Neural cell (in vitro differentiated cells): ENCODE measurements at regions not wholly inside any gene's neighbourhood (a gene's known extent, or its start where the extent isn't known, plus 50 kb on each side); places are given as distances from the start of the nearest gene placed in this dataset.

Source experiments
- H2AFZ ChIP-seq: fragments of 200-600, 300-800 bp; sonication (generic), shearing (Covaris generic); 2 replicates; pipeline ENCODE4 v1.6.0; 2014; ENCODE audit warnings: low read depth, mild to moderate bottlenecking, antibody characterized with exemption, low read length, moderate library complexity
- H3F3A ChIP-seq: fragments of 200-600 bp; shearing (Covaris generic); 2 replicates; pipeline ENCODE4 v1.6.1; 2016; ENCODE audit warnings: mild to moderate bottlenecking, moderate library complexity, mixed read lengths, antibody characterized with exemption, low read length; ENCODE audit not compliant: insufficient read depth, poor library complexity, severe bottlenecking
- H3K27ac ChIP-seq: fragments of 200-600, 300-800 bp; sonication (generic), shearing (Covaris generic); 2 replicates; pipeline ENCODE4 v1.5.1; 2014; ENCODE audit warnings: mild to moderate bottlenecking, low read length, moderate library complexity
- H3K27me3 ChIP-seq: fragments of 300-800, 200-600 bp; sonication (generic), shearing (Covaris generic); 2 replicates; pipeline ENCODE4 v1.6.0; 2014; ENCODE audit warnings: mild to moderate bottlenecking, low read depth, low read length, moderate library complexity; ENCODE audit not compliant: insufficient read depth
- H3K36me3 ChIP-seq: fragments of 300-800, 200-600 bp; sonication (generic), shearing (Covaris generic); 2 replicates; pipeline ENCODE4 v1.5.1; 2014; ENCODE audit warnings: mild to moderate bottlenecking, antibody characterized with exemption, low read length, moderate library complexity; ENCODE audit not compliant: insufficient read depth
- H3K4me2 ChIP-seq: fragments of 300-800, 200-600 bp; sonication (generic), shearing (Covaris generic); 2 replicates; pipeline ENCODE4 v1.6.0; 2014; ENCODE audit warnings: mild to moderate bottlenecking, low read length
- H3K4me3 ChIP-seq: fragments of 300-800, 200-600 bp; sonication (generic), shearing (Covaris generic); 2 replicates; pipeline ENCODE4 v1.5.1; 2014; ENCODE audit warnings: mild to moderate bottlenecking, low read length, moderate library complexity
- H3K79me2 ChIP-seq: fragments of 200-600 bp; shearing (Covaris generic); replicated peaks from 2 replicates; pipeline ENCODE4 v1.6.0; 2014; ENCODE audit warnings: mild to moderate bottlenecking, low read length, moderate library complexity; ENCODE audit not compliant: insufficient read depth
- H3K9ac ChIP-seq: fragments of 300-800, 200-600 bp; sonication (generic), shearing (Covaris generic); 2 replicates; pipeline ENCODE4 v1.6.1; 2016; ENCODE audit warnings: mild to moderate bottlenecking, low read length, mixed read lengths
- H3K9me2 ChIP-seq: fragments of 200-600 bp; shearing (Covaris generic); 2 replicates; pipeline ENCODE4 v1.6.1; 2016; ENCODE audit warnings: mild to moderate bottlenecking, low read length, mixed read lengths; ENCODE audit not compliant: insufficient read depth
- H3K9me3 ChIP-seq: fragments of 200-600, 300-800 bp; sonication (generic), shearing (Covaris generic); 2 replicates; pipeline ENCODE4 v1.6.1; 2016; ENCODE audit warnings: mild to moderate bottlenecking, mixed run types, low read length, moderate library complexity, mixed read lengths
- H4K20me1 ChIP-seq: fragments of 200-600 bp; shearing (Covaris generic); 2 replicates; pipeline ENCODE4 v1.6.1; 2016; ENCODE audit warnings: mild to moderate bottlenecking, mixed run types; ENCODE audit not compliant: insufficient read depth
- CTCF ChIP-seq: fragments of 450-650 bp; IDR thresholded peaks from 2 replicates; pipeline ENCODE4 v1.5.1; 2014; ENCODE audit warnings: antibody characterized with exemption, mild to moderate bottlenecking, moderate library complexity; ENCODE audit not compliant: poor library complexity, severe bottlenecking
- EP300 ChIP-seq: fragments of 450-650 bp; conservative IDR thresholded peaks from 2 replicates; pipeline ENCODE4 v1.6.1; 2014; ENCODE audit warnings: antibody characterized with exemption, mild to moderate bottlenecking, moderate library complexity; ENCODE audit not compliant: poor library complexity, severe bottlenecking
- EZH2 ChIP-seq: fragments of 200-600, 300-800 bp; shearing (Covaris generic), sonication (generic); IDR thresholded peaks from 2 replicates; pipeline ENCODE4 v1.6.1; 2014; ENCODE audit warnings: antibody characterized with exemption, low read length, borderline replicate concordance, mild to moderate bottlenecking; ENCODE audit not compliant: insufficient read depth, poor library complexity, severe bottlenecking
- MXI1 ChIP-seq: fragments of 450-650 bp; conservative IDR thresholded peaks from 2 replicates; pipeline ENCODE4 v1.6.1; 2014; ENCODE audit warnings: antibody characterized with exemption, mild to moderate bottlenecking; ENCODE audit not compliant: poor library complexity, severe bottlenecking
- POLR2AphosphoS5 ChIP-seq: IDR thresholded peaks from 2 replicates; pipeline ENCODE4 v1.6.1; 2012
- RAD21 ChIP-seq: fragments of 450-650 bp; conservative IDR thresholded peaks from 2 replicates; pipeline ENCODE4 v1.6.1; 2014; ENCODE audit warnings: antibody characterized with exemption, mild to moderate bottlenecking, moderate library complexity
- SMC3 ChIP-seq: fragments of 450-650 bp; conservative IDR thresholded peaks from 2 replicates; pipeline ENCODE4 v1.6.1; 2014; ENCODE audit warnings: antibody characterized with exemption, mild to moderate bottlenecking, moderate library complexity; ENCODE audit not compliant: poor library complexity
- TAF1 ChIP-seq: IDR thresholded peaks from 2 replicates; pipeline ENCODE4 v1.6.1; 2012; ENCODE audit warnings: low read depth
- TF ChIP-seq, protein P1 (sequence below): IDR thresholded peaks from 2 replicates; pipeline ENCODE4 v1.6.1; 2012; ENCODE audit warnings: borderline replicate concordance

DNA sequence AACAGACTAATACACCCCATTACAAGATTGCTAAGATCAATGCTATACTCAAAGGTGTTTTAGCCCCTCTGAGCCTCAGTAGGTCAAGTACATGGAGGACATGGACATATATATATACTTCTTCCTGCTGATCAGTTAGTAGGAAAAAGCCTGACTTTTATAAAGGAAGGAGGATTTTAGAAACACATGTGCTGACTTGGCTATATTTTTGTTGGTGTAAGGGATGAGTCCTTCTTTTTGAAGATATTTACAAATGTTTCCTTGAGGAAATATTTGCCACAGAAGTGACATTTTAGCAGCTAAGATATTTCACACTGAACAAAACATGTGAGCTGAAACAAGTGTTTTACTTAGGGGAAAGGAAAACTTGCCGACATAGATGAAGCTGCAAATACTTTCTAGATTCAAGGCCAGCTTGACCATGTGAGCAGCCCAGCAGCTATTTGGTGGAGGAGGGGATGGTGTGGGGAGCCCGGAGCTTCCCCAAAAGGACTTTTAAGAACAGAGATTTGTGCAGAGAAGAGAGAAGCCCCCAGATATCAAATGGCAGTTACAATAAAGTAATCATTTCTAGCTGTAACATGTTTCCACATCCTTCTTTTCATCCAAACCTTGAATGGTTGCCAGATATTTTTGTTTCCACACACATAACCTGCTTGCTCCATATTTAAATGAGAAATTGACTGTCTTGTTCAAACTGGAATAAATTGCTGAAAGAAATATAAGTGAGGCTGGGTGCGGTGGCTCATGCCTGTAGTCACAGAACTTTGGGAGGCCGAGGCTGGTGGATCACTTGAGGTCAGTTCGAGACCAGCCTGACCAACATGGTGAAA, 111.7 kb upstream of the NR2F2 start:
- Histone ChIP-seq H3K27ac (no peak overlapping the region), H3K9me2 (no peaks in the 10 kb centered on the region), H3K9me3 (no peaks in the 10 kb centered on the region), H3K4me2 (no peak overlapping the region), H3K4me3 (no peak overlapping the region), H4K20me1 (no peaks in the 10 kb centered on the region), H3K27me3 (no peaks in the 10 kb centered on the region), H3K36me3 (no peaks in the 10 kb centered on the region), H3K79me2 (no peaks in the 10 kb centered on the region), H3F3A (no peaks in the 10 kb centered on the region), H3K9ac (no peak overlapping the region), H2AFZ (no peak overlapping the region)
- TF ChIP-seq CTCF (no peak), RAD21 (no peak), POLR2AphosphoS5 (no peak), MXI1 (no peak), TAF1 (no peak)

- Histone ChIP-seq H3K4me2 (no peak overlapping the region), H3K9me2 (no peaks in the 10 kb centered on the region), H3K27me3 (no peaks in the 10 kb centered on the region), H3F3A (no peaks in the 10 kb centered on the region), H3K36me3 (no peaks in the 10 kb centered on the region), H3K9me3 (no peaks in the 10 kb centered on the region), H2AFZ (no peak overlapping the region), H3K9ac (no peak overlapping the region), H4K20me1 (no peaks in the 10 kb centered on the region), H3K79me2 (no peaks in the 10 kb centered on the region), H3K27ac (no peak overlapping the region), H3K4me3 (no peak overlapping the region)
- TF ChIP-seq TAF1 (no peak), SMC3 (no peak), MXI1 (no peak), EP300 (no peak), RAD21 (no peak), CTCF (no peak), EZH2 (no peak), POLR2AphosphoS5 (no peak)
- TF ChIP-seq, protein P1, sequence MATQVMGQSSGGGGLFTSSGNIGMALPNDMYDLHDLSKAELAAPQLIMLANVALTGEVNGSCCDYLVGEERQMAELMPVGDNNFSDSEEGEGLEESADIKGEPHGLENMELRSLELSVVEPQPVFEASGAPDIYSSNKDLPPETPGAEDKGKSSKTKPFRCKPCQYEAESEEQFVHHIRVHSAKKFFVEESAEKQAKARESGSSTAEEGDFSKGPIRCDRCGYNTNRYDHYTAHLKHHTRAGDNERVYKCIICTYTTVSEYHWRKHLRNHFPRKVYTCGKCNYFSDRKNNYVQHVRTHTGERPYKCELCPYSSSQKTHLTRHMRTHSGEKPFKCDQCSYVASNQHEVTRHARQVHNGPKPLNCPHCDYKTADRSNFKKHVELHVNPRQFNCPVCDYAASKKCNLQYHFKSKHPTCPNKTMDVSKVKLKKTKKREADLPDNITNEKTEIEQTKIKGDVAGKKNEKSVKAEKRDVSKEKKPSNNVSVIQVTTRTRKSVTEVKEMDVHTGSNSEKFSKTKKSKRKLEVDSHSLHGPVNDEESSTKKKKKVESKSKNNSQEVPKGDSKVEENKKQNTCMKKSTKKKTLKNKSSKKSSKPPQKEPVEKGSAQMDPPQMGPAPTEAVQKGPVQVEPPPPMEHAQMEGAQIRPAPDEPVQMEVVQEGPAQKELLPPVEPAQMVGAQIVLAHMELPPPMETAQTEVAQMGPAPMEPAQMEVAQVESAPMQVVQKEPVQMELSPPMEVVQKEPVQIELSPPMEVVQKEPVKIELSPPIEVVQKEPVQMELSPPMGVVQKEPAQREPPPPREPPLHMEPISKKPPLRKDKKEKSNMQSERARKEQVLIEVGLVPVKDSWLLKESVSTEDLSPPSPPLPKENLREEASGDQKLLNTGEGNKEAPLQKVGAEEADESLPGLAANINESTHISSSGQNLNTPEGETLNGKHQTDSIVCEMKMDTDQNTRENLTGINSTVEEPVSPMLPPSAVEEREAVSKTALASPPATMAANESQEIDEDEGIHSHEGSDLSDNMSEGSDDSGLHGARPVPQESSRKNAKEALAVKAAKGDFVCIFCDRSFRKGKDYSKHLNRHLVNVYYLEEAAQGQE, result no peak
Observed at GRCh38 chr15:96219681-96220080, 110.8 kb upstream of the NR2F2 start.
